ENCODE measurements at regions not wholly inside any gene's neighbourhood (a gene's known extent, or its start where the extent isn't known, plus 50 kb on each side); places are given as distances from the start of the nearest gene placed in this dataset.
"Not testable (repeated sequence)": the region's sequence is repeated elsewhere in the genome, so short reads cannot be mapped to it uniquely, and the experiment has no call there.

GRCh38 chr3:191982481-191982880, 521.5 kb downstream of the PYDC2 start:
- H3K4me1 Mint-ChIP-seq: no peaks in the 10 kb centered on the region
- DNase-seq (no peak), ATAC-seq (ENCODE audit: low read depth in 2 of 2) (no peak)
- H3K9me3 Mint-ChIP-seq: peaks cover 0 to 22% (median 9%) of the 10 kb centered on the region in 7 donors
- no peak overlapping the region for H3K4me3 Mint-ChIP-seq
- no peaks in the 10 kb centered on the region for H3K36me3 Mint-ChIP-seq
- no peak overlapping the region for H3K27ac Mint-ChIP-seq
- H3K27me3 Mint-ChIP-seq: no peaks in the 10 kb centered on the region

DNA sequence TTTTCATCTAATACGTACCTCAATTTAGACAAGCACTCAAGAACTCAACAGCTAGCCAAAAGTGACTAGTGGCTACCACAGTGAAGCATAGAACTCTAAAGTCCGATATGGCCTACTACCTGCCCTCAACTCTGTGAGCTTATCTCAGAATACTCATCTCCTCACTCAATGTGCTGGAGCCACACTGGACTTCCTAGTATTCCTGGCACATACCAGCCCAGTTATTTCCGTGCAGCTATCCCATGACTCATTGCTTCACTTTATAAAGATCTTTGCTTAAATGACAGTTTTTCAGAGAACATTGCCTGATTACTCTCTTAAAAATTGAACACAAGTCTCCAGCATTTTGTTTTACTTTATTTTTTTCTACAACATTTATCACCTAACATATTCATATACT, 524.7 kb downstream of the PYDC2 start:
- no peak for DNase-seq

DNA sequence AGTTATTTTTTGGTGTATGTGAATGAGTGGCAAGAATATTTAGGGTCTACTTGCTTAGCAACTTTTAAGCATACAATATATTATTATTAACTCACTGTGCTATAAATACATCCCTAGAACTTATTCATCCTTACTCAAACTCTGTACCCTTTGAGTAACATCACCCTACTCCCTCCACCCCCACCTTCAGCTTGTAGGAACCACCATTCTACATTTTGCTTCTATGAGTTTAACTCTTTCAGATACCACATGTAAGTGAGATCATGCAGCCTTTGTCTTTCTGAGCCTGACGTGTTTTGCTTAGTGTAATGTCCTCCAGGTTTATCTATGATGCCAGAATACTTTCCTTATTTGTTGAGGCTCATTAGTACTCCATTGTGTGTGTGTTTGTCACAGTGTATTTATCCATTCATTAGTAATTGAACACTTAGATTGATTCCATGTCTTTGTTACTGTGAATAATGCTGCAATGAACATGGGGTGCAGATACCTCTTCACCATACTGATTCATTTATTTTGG, 526.9 kb downstream of the PYDC2 start:
- DNase-seq (no peak), ATAC-seq (ENCODE audit: low read depth in 2 of 2) (no peak)
- H3K36me3 Mint-ChIP-seq: peaks cover under 1 to 2% of the 10 kb centered on the region in 2 donors
- H3K4me3 Mint-ChIP-seq: no peak overlapping the region
- no peaks in the 10 kb centered on the region for H3K27me3 Mint-ChIP-seq
- H3K27ac Mint-ChIP-seq: no peak overlapping the region
- H3K9me3 Mint-ChIP-seq: peaks cover 2 to 20% (median 10%) of the 10 kb centered on the region in 7 donors
- H3K4me1 Mint-ChIP-seq: no peaks in the 10 kb centered on the region

More for the DNA sequence above, 524.7 kb downstream of the PYDC2 start:
- H3K9me3 Mint-ChIP-seq: peaks cover 1 to 16% (median 5%) of the 10 kb centered on the region in 7 donors
- no peaks in the 10 kb centered on the region for H3K27me3 Mint-ChIP-seq
- H3K27ac Mint-ChIP-seq: no peak overlapping the region
- H3K36me3 Mint-ChIP-seq: no peaks in the 10 kb centered on the region
- H3K4me3 Mint-ChIP-seq: no peak overlapping the region
- H3K4me1 Mint-ChIP-seq: no peaks in the 10 kb centered on the region
- ATAC-seq (ENCODE audit: low read depth in 2 of 2): no peak

DNA sequence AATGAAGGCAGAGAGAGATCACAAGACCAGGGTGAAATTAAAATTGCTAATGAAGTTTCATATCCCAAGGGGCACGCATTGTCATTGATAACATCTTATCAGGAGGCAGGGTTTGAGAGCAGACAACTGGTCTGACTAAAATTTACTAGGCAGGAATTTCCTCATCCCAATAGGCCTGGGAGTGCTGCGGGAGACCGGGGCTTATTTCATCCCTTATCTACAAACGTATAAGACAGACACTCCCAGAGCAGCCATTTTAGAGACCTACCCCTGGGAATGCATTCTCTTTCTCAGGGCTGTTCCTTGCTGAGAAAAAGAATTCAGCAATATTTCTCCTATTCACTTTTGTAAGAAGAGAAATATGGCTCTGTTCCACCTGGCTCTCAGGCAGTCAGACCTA, 533.0 kb downstream of the PYDC2 start:
- not testable (repeated sequence) for H3K27ac Mint-ChIP-seq; DNase-seq; ATAC-seq (ENCODE audit: low read depth in 2 of 2); H3K4me3 Mint-ChIP-seq; H3K27me3 Mint-ChIP-seq; H3K4me1 Mint-ChIP-seq
- Mint-ChIP-seq H3K9me3 (peaks cover 13 to 56% (median 24%) of the 10 kb centered on the region in 7 donors), H3K36me3 (peaks cover 10 to 14% of the 10 kb centered on the region in 2 donors)

DNA sequence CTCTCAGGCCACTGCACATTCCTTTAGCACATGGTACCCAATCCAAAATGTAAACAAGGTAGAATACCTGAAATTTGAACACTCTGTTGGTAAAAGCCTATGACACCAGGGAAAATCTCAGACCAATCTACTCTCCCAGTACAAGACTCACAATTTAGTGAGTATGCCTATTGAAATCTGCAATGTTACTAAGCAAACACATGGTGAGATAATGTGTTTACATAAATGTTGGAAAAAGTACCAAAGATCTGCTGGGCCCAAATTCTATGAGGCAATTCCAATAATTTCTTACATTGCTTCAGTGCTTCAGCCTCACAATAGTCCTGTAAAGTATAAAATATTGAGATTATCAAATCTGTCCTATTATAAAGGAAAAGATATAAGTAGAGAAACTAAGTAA, 536.1 kb downstream of the PYDC2 start:
- ATAC-seq (ENCODE audit: low read depth in 2 of 2) (no peak), DNase-seq (no peak)
- no peak overlapping the region for H3K27ac Mint-ChIP-seq
- H3K4me3 Mint-ChIP-seq: no peak overlapping the region
- H3K4me1 Mint-ChIP-seq: no peaks in the 10 kb centered on the region
- H3K27me3 Mint-ChIP-seq: no peaks in the 10 kb centered on the region
- peaks cover 10 to 14% of the 10 kb centered on the region in 2 donors for H3K36me3 Mint-ChIP-seq
- peaks cover 10 to 44% (median 14%) of the 10 kb centered on the region in 7 donors for H3K9me3 Mint-ChIP-seq

GRCh38 chr3:191997579-191998268, 536.8 kb downstream of the PYDC2 start:
- Mint-ChIP-seq H3K4me3 (no peak overlapping the region), H3K36me3 (peaks cover 10 to 14% of the 10 kb centered on the region in 2 donors), H3K27ac (no peak overlapping the region), H3K4me1 (no peaks in the 10 kb centered on the region), H3K9me3 (peaks cover 10 to 38% (median 14%) of the 10 kb centered on the region in 7 donors), H3K27me3 (no peaks in the 10 kb centered on the region)
- no peak for DNase-seq
- no peak for ATAC-seq (ENCODE audit: low read depth in 2 of 2)

GRCh38 chr3:192001218-192001617, 540.3 kb downstream of the PYDC2 start:
- Mint-ChIP-seq H3K9me3 (peaks cover 0 to 8% (median 3%) of the 10 kb centered on the region in 7 donors), H3K4me3 (no peak overlapping the region), H3K27ac (no peak overlapping the region), H3K27me3 (no peaks in the 10 kb centered on the region), H3K4me1 (no peaks in the 10 kb centered on the region), H3K36me3 (no peaks in the 10 kb centered on the region)
- ATAC-seq (ENCODE audit: low read depth in 2 of 2) (no peak), DNase-seq (no peak)

DNA sequence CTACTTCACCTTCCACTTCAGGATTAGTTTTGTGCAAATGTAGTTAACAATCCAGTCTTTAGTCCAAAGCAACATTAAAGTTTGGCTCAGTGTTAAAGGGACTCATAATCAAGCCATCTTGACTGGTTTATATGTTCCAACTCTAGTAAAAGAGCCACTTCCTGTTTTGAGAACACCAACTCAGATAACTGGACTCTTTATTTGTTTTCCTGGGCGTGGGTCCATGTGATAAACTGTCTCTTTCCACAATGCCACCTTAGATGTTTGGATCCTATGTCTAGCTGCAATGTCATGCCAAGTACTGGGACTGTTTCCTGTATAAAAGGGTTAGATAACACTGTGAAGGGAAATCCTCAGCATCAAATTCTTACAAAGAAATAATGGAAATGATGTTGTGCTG, 545.0 kb downstream of the PYDC2 start:
- no peak overlapping the region for H3K4me3 Mint-ChIP-seq
- ATAC-seq (ENCODE audit: low read depth in 2 of 2) (no peak), DNase-seq (no peak)
- H3K27ac Mint-ChIP-seq: no peak overlapping the region
- no peaks in the 10 kb centered on the region for H3K36me3 Mint-ChIP-seq
- H3K4me1 Mint-ChIP-seq: no peaks in the 10 kb centered on the region
- peaks cover 0 to 4% (median 0%) of the 10 kb centered on the region in 7 donors for H3K9me3 Mint-ChIP-seq
- H3K27me3 Mint-ChIP-seq: no peaks in the 10 kb centered on the region

DNA sequence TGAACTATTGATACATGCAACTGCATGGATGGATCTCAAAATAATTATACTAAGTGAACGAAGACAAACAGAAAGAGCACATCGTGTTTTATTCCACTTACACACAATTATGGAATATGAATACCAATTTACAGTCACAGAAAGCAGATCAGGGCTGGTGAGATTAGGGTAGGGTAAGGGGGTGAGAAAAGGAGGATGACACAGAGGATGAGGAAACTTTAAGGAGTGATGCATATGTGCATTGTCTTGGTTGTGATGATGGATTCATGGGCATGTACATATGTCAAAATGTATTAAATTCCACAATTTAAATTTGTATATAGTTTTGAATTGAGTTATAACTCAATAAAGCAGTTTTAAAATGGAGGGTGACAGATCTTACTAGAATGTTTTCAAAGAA, 548.9 kb downstream of the PYDC2 start:
- no peaks in the 10 kb centered on the region for H3K27me3 Mint-ChIP-seq

GRCh38 chr3:192010490-192010889, 549.5 kb downstream of the PYDC2 start:
- no peak for DNase-seq
- Mint-ChIP-seq H3K27me3 (no peaks in the 10 kb centered on the region), H3K4me1 (no peaks in the 10 kb centered on the region), H3K9me3 (peaks cover 0 to 9% (median 6%) of the 10 kb centered on the region in 7 donors), H3K4me3 (no peak overlapping the region), H3K36me3 (no peaks in the 10 kb centered on the region), H3K27ac (no peak overlapping the region)
- no peak for ATAC-seq (ENCODE audit: low read depth in 2 of 2)

More for the DNA sequence above, 548.9 kb downstream of the PYDC2 start:
- Mint-ChIP-seq H3K36me3 (no peaks in the 10 kb centered on the region), H3K4me1 (no peaks in the 10 kb centered on the region), H3K27ac (no peak overlapping the region), H3K9me3 (peaks cover 0 to 9% (median 6%) of the 10 kb centered on the region in 7 donors), H3K4me3 (no peak overlapping the region)
- ATAC-seq (ENCODE audit: low read depth in 2 of 2) (no peak), DNase-seq (no peak)

- H3K4me1 Mint-ChIP-seq: no peaks in the 10 kb centered on the region
- H3K4me3 Mint-ChIP-seq: no peak overlapping the region
- H3K27me3 Mint-ChIP-seq: no peaks in the 10 kb centered on the region
- no peak for ATAC-seq (ENCODE audit: low read depth in 2 of 2)
- H3K36me3 Mint-ChIP-seq: no peaks in the 10 kb centered on the region
- H3K27ac Mint-ChIP-seq: no peak overlapping the region
- DNase-seq: no peak
- peaks cover 0 to 9% (median 6%) of the 10 kb centered on the region in 7 donors for H3K9me3 Mint-ChIP-seq
These were observed 550.2 kb downstream of the PYDC2 start for GRCh38 chr3:192011137-192011536.

GRCh38 chr3:192013110-192013509, 552.1 kb downstream of the PYDC2 start:
- no peak for ATAC-seq (ENCODE audit: low read depth in 2 of 2)

DNA sequence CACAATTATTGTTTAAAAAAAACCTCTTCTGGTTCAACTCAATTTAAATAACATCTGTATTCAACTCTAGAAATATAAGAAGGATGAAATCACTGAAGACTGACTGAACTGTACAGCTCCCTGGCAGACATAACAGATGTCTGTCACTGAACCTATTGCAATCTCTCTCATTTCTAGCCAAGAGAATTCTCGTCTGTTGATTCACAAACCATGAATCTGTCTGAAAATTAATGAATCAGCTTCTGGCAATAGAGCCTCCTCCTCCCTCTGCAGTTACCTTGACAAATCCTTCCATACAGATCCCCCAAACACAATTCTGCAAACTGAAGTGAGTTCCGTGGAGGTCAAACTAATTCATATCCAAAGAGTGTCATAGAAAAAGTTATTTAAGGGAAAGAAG, 561.4 kb downstream of the PYDC2 start:
- H3K4me1 Mint-ChIP-seq: no peaks in the 10 kb centered on the region
- DNase-seq (no peak), ATAC-seq (ENCODE audit: low read depth in 2 of 2) (no peak)
- H3K36me3 Mint-ChIP-seq: no peaks in the 10 kb centered on the region
- H3K9me3 Mint-ChIP-seq: peaks cover 0 to 14% (median 7%) of the 10 kb centered on the region in 7 donors
- no peaks in the 10 kb centered on the region for H3K27me3 Mint-ChIP-seq
- no peak overlapping the region for H3K27ac Mint-ChIP-seq
- no peak overlapping the region for H3K4me3 Mint-ChIP-seq

More at GRCh38 chr3:192013110-192013509, 552.1 kb downstream of the PYDC2 start:
- no peaks in the 10 kb centered on the region for H3K27me3 Mint-ChIP-seq
- no peak for DNase-seq
- no peak overlapping the region for H3K4me3 Mint-ChIP-seq
- H3K9me3 Mint-ChIP-seq: peaks cover 0 to 9% (median 6%) of the 10 kb centered on the region in 7 donors
- no peaks in the 10 kb centered on the region for H3K4me1 Mint-ChIP-seq
- no peak overlapping the region for H3K27ac Mint-ChIP-seq
- H3K36me3 Mint-ChIP-seq: no peaks in the 10 kb centered on the region

- Mint-ChIP-seq H3K36me3 (no peaks in the 10 kb centered on the region), H3K4me3 (no peak overlapping the region), H3K9me3 (peaks cover 0 to 13% (median 2%) of the 10 kb centered on the region in 7 donors), H3K4me1 (no peaks in the 10 kb centered on the region), H3K27me3 (no peaks in the 10 kb centered on the region), H3K27ac (no peak overlapping the region)
- DNase-seq (no peak), ATAC-seq (ENCODE audit: low read depth in 2 of 2) (no peak)
These were observed 563.8 kb downstream of the PYDC2 start for GRCh38 chr3:192024751-192025150.
